Omental fat pad (tissue), 3 donors: ENCODE measurements at regions not wholly inside any gene's neighbourhood (a gene's known extent, or its start where the extent isn't known, plus 50 kb on each side); places are given as distances from the start of the nearest gene placed in this dataset.

Experiments used
- ATAC-seq: fragments of 150-250 bp; one replicate; pipeline ENCODE4 v1.9.1; 2016; ENCODE audit warnings: mild to moderate bottlenecking, moderate library complexity; ENCODE audit not compliant: low FRiP score
- DNase-seq: peaks from one replicate; pipeline ENCODE4 v3.0.0-alpha.2; 2019; ENCODE audit warnings: low spot score
- CTCF ChIP-seq, 3 donors: fragments of 450-650 bp; IDR thresholded peaks; one replicate each; pipeline ENCODE4 v1.5.1; 2016 to 2017; ENCODE audit warnings: antibody characterized with exemption in 3 of 3, mild to moderate bottlenecking in 3 of 3, moderate library complexity in 2 of 3

- no peak for TF ChIP-seq CTCF (IDR thresholded peaks at IDR 0.05)
- DNase-seq (no peak), ATAC-seq (no peak)
Observed at GRCh38 chr6:9159051-9159450, 723.7 kb upstream of the SLC35B3 start.

- no peak for ATAC-seq
- TF ChIP-seq CTCF (IDR thresholded peaks at IDR 0.05): no peak
- no peak for DNase-seq
Observed at GRCh38 chr6:9155836-9156235, 720.5 kb upstream of the SLC35B3 start.

GRCh38 chr6:9143140-9143539 is 707.8 kb upstream of the SLC35B3 start:
- no peak for TF ChIP-seq CTCF (IDR thresholded peaks at IDR 0.05)
- DNase-seq: no peak

GRCh38 chr6:9140951-9141460 is 705.7 kb upstream of the SLC35B3 start:
- DNase-seq (no peak), ATAC-seq (no peak)
- no peak for TF ChIP-seq CTCF (IDR thresholded peaks at IDR 0.05)

More at GRCh38 chr6:9143140-9143539, 707.8 kb upstream of the SLC35B3 start:
- ATAC-seq: no peak

GRCh38 chr6:9140172-9140571 is 704.8 kb upstream of the SLC35B3 start:
- DNase-seq (no peak), ATAC-seq (no peak)
- no peak for TF ChIP-seq CTCF (IDR thresholded peaks at IDR 0.05)

GRCh38 chr6:9139746-9140145 is 704.4 kb upstream of the SLC35B3 start:
- DNase-seq (no peak), ATAC-seq (no peak)
- TF ChIP-seq CTCF (IDR thresholded peaks at IDR 0.05): no peak

- no peak for ATAC-seq
- TF ChIP-seq CTCF (IDR thresholded peaks at IDR 0.05): no peak
- DNase-seq: no peak
Observed at GRCh38 chr6:9138936-9139335, 703.6 kb upstream of the SLC35B3 start.
